ENCODE measurements at regions not wholly inside any gene's neighbourhood (a gene's known extent, or its start where the extent isn't known, plus 50 kb on each side); places are given as distances from the start of the nearest gene placed in this dataset.

DNA sequence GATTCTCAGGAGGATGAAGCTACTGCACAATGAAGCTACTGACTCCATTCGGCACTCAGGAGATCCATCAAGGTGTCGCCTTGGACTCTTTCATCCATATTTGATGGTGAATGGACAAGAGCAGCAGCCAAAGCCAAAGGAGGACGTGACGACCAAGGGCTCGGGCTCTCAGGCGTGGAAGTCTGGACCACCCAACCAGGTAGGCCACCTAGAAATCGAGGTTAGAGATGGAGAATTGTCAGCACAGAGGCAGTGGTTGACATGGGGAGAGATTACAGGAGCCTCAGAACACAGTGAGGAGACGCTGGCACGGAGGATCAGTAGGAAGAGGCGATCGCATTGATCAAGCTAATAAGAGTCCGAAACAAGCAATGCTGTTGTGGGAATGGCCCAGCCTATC, 240.5 kb upstream of the ID2 start:
- TF ChIP-seq, protein P1, sequence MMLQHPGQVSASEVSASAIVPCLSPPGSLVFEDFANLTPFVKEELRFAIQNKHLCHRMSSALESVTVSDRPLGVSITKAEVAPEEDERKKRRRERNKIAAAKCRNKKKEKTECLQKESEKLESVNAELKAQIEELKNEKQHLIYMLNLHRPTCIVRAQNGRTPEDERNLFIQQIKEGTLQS (IDR thresholded peaks at IDR 0.05), result no peak
- TF ChIP-seq POLR2A (IDR thresholded peaks at IDR 0.05; ENCODE audit: borderline replicate concordance, extremely low read depth, insufficient read depth, insufficient read length) (no peak), YY1 (IDR thresholded peaks at IDR 0.05; ENCODE audit: extremely low read depth, insufficient replicate concordance, low read depth, low read length) (no peak), EZH2phosphoT487 (IDR thresholded peaks at IDR 0.05; ENCODE audit: borderline replicate concordance) (no peak), POLR2AphosphoS5 (IDR thresholded peaks at IDR 0.05; ENCODE audit: low read depth, low read length) (no peak), EZH2 (IDR thresholded peaks at IDR 0.05) (no peak), SRF (IDR thresholded peaks at IDR 0.05; ENCODE audit: low read depth) (no peak), ZNF274 (IDR thresholded peaks at IDR 0.05; ENCODE audit: low read depth, low read length) (no peak), SP1 (IDR thresholded peaks at IDR 0.05; ENCODE audit: low read depth) (no peak), CEBPB (IDR thresholded peaks at IDR 0.05; ENCODE audit: low read depth) (no peak)
- TF ChIP-seq, protein P2, sequence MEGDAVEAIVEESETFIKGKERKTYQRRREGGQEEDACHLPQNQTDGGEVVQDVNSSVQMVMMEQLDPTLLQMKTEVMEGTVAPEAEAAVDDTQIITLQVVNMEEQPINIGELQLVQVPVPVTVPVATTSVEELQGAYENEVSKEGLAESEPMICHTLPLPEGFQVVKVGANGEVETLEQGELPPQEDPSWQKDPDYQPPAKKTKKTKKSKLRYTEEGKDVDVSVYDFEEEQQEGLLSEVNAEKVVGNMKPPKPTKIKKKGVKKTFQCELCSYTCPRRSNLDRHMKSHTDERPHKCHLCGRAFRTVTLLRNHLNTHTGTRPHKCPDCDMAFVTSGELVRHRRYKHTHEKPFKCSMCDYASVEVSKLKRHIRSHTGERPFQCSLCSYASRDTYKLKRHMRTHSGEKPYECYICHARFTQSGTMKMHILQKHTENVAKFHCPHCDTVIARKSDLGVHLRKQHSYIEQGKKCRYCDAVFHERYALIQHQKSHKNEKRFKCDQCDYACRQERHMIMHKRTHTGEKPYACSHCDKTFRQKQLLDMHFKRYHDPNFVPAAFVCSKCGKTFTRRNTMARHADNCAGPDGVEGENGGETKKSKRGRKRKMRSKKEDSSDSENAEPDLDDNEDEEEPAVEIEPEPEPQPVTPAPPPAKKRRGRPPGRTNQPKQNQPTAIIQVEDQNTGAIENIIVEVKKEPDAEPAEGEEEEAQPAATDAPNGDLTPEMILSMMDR (IDR thresholded peaks at IDR 0.05 in 2 of 3, conservative IDR thresholded peaks at IDR 0.05 in 1 of 3; ENCODE audit: borderline replicate concordance in 1 of 3, insufficient read depth in 1 of 3, low read depth in 2 of 3, low read length in 2 of 3), result no peak
- TF ChIP-seq, protein P3, sequence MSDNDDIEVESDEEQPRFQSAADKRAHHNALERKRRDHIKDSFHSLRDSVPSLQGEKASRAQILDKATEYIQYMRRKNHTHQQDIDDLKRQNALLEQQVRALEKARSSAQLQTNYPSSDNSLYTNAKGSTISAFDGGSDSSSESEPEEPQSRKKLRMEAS (IDR thresholded peaks at IDR 0.05), result no peak
- TF ChIP-seq, protein P4, sequence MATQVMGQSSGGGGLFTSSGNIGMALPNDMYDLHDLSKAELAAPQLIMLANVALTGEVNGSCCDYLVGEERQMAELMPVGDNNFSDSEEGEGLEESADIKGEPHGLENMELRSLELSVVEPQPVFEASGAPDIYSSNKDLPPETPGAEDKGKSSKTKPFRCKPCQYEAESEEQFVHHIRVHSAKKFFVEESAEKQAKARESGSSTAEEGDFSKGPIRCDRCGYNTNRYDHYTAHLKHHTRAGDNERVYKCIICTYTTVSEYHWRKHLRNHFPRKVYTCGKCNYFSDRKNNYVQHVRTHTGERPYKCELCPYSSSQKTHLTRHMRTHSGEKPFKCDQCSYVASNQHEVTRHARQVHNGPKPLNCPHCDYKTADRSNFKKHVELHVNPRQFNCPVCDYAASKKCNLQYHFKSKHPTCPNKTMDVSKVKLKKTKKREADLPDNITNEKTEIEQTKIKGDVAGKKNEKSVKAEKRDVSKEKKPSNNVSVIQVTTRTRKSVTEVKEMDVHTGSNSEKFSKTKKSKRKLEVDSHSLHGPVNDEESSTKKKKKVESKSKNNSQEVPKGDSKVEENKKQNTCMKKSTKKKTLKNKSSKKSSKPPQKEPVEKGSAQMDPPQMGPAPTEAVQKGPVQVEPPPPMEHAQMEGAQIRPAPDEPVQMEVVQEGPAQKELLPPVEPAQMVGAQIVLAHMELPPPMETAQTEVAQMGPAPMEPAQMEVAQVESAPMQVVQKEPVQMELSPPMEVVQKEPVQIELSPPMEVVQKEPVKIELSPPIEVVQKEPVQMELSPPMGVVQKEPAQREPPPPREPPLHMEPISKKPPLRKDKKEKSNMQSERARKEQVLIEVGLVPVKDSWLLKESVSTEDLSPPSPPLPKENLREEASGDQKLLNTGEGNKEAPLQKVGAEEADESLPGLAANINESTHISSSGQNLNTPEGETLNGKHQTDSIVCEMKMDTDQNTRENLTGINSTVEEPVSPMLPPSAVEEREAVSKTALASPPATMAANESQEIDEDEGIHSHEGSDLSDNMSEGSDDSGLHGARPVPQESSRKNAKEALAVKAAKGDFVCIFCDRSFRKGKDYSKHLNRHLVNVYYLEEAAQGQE (IDR thresholded peaks at IDR 0.05; ENCODE audit: low read depth), result no peak
- TF ChIP-seq, protein P5, sequence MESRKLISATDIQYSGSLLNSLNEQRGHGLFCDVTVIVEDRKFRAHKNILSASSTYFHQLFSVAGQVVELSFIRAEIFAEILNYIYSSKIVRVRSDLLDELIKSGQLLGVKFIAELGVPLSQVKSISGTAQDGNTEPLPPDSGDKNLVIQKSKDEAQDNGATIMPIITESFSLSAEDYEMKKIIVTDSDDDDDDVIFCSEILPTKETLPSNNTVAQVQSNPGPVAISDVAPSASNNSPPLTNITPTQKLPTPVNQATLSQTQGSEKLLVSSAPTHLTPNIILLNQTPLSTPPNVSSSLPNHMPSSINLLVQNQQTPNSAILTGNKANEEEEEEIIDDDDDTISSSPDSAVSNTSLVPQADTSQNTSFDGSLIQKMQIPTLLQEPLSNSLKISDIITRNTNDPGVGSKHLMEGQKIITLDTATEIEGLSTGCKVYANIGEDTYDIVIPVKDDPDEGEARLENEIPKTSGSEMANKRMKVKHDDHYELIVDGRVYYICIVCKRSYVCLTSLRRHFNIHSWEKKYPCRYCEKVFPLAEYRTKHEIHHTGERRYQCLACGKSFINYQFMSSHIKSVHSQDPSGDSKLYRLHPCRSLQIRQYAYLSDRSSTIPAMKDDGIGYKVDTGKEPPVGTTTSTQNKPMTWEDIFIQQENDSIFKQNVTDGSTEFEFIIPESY (IDR thresholded peaks at IDR 0.05; ENCODE audit: extremely low read depth, insufficient replicate concordance, low read length), result no peak
